IMR-90 (cell line): ENCODE measurements at regions not wholly inside any gene's neighbourhood (a gene's known extent, or its start where the extent isn't known, plus 50 kb on each side); places are given as distances from the start of the nearest gene placed in this dataset.
"Not testable (repeated sequence)": the region's sequence is repeated elsewhere in the genome, so short reads cannot be mapped to it uniquely, and the experiment has no call there.

Experiments used
- ATAC-seq: fragments of 200-7000 bp; cut with Tn5 transposase; 2 replicates; pipeline ENCODE4 v1.9.1; 2020; ENCODE audit warnings: low read depth, mild to moderate bottlenecking, moderate library complexity
- BruUV-seq: library from RNA; stranded (reverse); fragments of 400-500 nt; replicated peaks from 2 replicates; lab custom pipeline; 2021; lab: Mats Ljungman, UMichigan
- CTCF ChIA-PET: fragments of 300-600 bp; formaldehyde crosslinking; extraction: SDS; loops from one replicate; lab custom pipeline; 2021; ENCODE audit warnings: antibody characterized with exemption; lab: Yijun Ruan, JAX
- POLR2A ChIA-PET: fragments of 300-600 bp; sonication (Branson Sonifier 250); formaldehyde crosslinking; loops from one replicate; lab custom pipeline; 2022; ENCODE audit warnings: antibody characterized with exemption; ENCODE audit not compliant: unreplicated experiment; lab: Charles Lee
- DNase-seq: peaks from one replicate; pipeline ENCODE4 v3.0.0; 2013
- H2AFZ ChIP-seq: replicated peaks from 2 replicates; pipeline ENCODE3; 2013; ENCODE audit warnings: low read length, mild to moderate bottlenecking; ENCODE audit not compliant: poor library complexity
- H2AK5ac ChIP-seq: 2 replicates; pipeline ENCODE4 v1.6.1; 2013; ENCODE audit warnings: low read depth, low read length, inconsistent platforms
- H2AK9ac ChIP-seq: replicated peaks from 2 replicates; pipeline ENCODE3; 2013; ENCODE audit warnings: mild to moderate bottlenecking, low read depth, low read length, moderate library complexity; ENCODE audit not compliant: poor library complexity
- H2BK120ac ChIP-seq: 2 replicates; pipeline ENCODE4 v1.6.1; 2013; ENCODE audit warnings: low read depth, low read length, inconsistent platforms
- H2BK15ac ChIP-seq: 3 replicates; pipeline ENCODE4 v1.6.1; 2013; ENCODE audit warnings: low read depth, low read length, inconsistent platforms
- H2BK20ac ChIP-seq: 2 replicates; pipeline ENCODE4 v1.6.1; 2013; ENCODE audit warnings: low read depth, mild to moderate bottlenecking, inconsistent platforms, low read length, moderate library complexity
- H2BK5ac ChIP-seq: 2 replicates; pipeline ENCODE4 v1.6.1; 2013; ENCODE audit warnings: mild to moderate bottlenecking, low read depth, low read length, inconsistent platforms; ENCODE audit not compliant: poor library complexity, severe bottlenecking
- H3K14ac ChIP-seq: replicated peaks from 2 replicates; pipeline ENCODE4 v1.6.1; 2013; ENCODE audit warnings: low read depth, low read length, inconsistent platforms
- H3K18ac ChIP-seq: 2 replicates; pipeline ENCODE4 v1.6.1; 2013; ENCODE audit warnings: low read depth, low read length, control low read depth
- H3K23ac ChIP-seq: 2 replicates; pipeline ENCODE4 v1.6.1; 2013; ENCODE audit warnings: low read depth, low read length, inconsistent platforms
- H3K27ac ChIP-seq: 2 replicates; pipeline ENCODE4 v1.5.1; 2013; ENCODE audit warnings: mild to moderate bottlenecking, control low read depth, low read length; ENCODE audit not compliant: insufficient read depth
- H3K27me3 ChIP-seq: 2 replicates; pipeline ENCODE4 v1.6.1; 2013; ENCODE audit warnings: low read length; ENCODE audit not compliant: control insufficient read depth, insufficient read depth
- H3K36me3 ChIP-seq: 2 replicates; pipeline ENCODE4 v1.6.1; 2013; ENCODE audit warnings: low read length, mixed read lengths; ENCODE audit not compliant: control insufficient read depth, insufficient read depth
- H3K4ac ChIP-seq: 2 replicates; pipeline ENCODE4 v1.6.1; 2013; ENCODE audit warnings: low read depth, low read length, inconsistent platforms
- H3K4me1 ChIP-seq: 2 replicates; pipeline ENCODE4 v1.6.1; 2013; ENCODE audit warnings: low read length, mixed read lengths; ENCODE audit not compliant: control insufficient read depth, insufficient read depth
- H3K4me2 ChIP-seq: 2 replicates; pipeline ENCODE4 v1.6.1; 2013; ENCODE audit warnings: low read depth, mild to moderate bottlenecking, control low read depth, low read length, moderate library complexity
- H3K4me3 ChIP-seq: 2 replicates; pipeline ENCODE4 v1.5.1; 2013; ENCODE audit warnings: low read depth, mild to moderate bottlenecking, control low read depth, low read length, moderate library complexity; ENCODE audit not compliant: insufficient read depth
- H3K56ac ChIP-seq: 2 replicates; pipeline ENCODE4 v1.6.1; 2013; ENCODE audit warnings: low read length, inconsistent platforms; ENCODE audit not compliant: insufficient read depth; ENCODE audit errors: extremely low read depth
- H3K79me1 ChIP-seq, 2 experiments: 2 replicates each; pipeline ENCODE4 v1.6.1; 2013; ENCODE audit warnings: low read length in 2 of 2, inconsistent platforms in 1 of 2, low read depth in 1 of 2
- H3K9ac ChIP-seq: 2 replicates; pipeline ENCODE4 v1.6.1; 2013; ENCODE audit warnings: low read depth, low read length, control low read depth
- H3K9me1 ChIP-seq: 2 replicates; pipeline ENCODE4 v1.6.1; 2013; ENCODE audit warnings: low read length, inconsistent platforms; ENCODE audit not compliant: insufficient read depth
- H3K9me3 ChIP-seq: 2 replicates; pipeline ENCODE4 v1.6.1; 2013; ENCODE audit warnings: low read length; ENCODE audit not compliant: control insufficient read depth, insufficient read depth
- H4K20me1 ChIP-seq: 2 replicates; pipeline ENCODE4 v1.6.1; 2013; ENCODE audit warnings: low read length, inconsistent platforms; ENCODE audit not compliant: insufficient read depth
- H4K5ac ChIP-seq: 2 replicates; pipeline ENCODE4 v1.6.1; 2013; ENCODE audit warnings: mild to moderate bottlenecking, low read depth, low read length, control low read depth
- H4K8ac ChIP-seq, 2 experiments: 2 replicates each; pipeline ENCODE4 v1.6.1; 2013; ENCODE audit warnings: low read depth in 2 of 2, low read length in 2 of 2, control low read depth in 1 of 2, inconsistent platforms in 1 of 2
- H4K91ac ChIP-seq: 2 replicates; pipeline ENCODE4 v1.6.1; 2013; ENCODE audit warnings: low read depth, low read length, inconsistent platforms; ENCODE audit not compliant: insufficient read depth
- POLR2A ChIP-seq: IDR thresholded peaks from 2 replicates; pipeline ENCODE4 v1.6.1; 2012; ENCODE audit warnings: mild to moderate bottlenecking, low read depth, low read length
- RFX5 ChIP-seq: IDR thresholded peaks from 2 replicates; pipeline ENCODE4 v1.8.0; 2012; ENCODE audit warnings: low read depth, mild to moderate bottlenecking, low read length, moderate library complexity
- WGBS, 2 experiments: methylation state at CpG; one replicate each; pipeline versions ENCODE4 v1.1.5 to v1.1.7; 2013; ENCODE audit warnings: missing lambda C conversion rate in 2 of 2; ENCODE audit not compliant: insufficient read length in 1 of 2; ENCODE audit errors: extremely low coverage in 2 of 2; 5-methylcytosine and 5-hydroxymethylcytosine counted together
- dilution Hi-C: fragments of 300-500 bp; cut with HindIII; formaldehyde crosslinking; loops from one replicate; pipeline ENCODE4 v1.14.3; 2018; ENCODE audit warnings: low sequenced_read_pairs; ENCODE audit not compliant: unreplicated experiment
- in situ Hi-C: fragments of 300-500 bp; cut with MboI; formaldehyde crosslinking; loops from 3 replicates; pipeline ENCODE4 v1.14.3; 2019; ENCODE audit warnings: low sequenced_read_pairs, inconsistent platforms, mixed read lengths
- intact Hi-C: fragments of 100-400 bp; cut with micrococcal nuclease; formaldehyde crosslinking; loops from 2 replicates; pipeline ENCODE4 v1.10.0; 2022

DNA sequence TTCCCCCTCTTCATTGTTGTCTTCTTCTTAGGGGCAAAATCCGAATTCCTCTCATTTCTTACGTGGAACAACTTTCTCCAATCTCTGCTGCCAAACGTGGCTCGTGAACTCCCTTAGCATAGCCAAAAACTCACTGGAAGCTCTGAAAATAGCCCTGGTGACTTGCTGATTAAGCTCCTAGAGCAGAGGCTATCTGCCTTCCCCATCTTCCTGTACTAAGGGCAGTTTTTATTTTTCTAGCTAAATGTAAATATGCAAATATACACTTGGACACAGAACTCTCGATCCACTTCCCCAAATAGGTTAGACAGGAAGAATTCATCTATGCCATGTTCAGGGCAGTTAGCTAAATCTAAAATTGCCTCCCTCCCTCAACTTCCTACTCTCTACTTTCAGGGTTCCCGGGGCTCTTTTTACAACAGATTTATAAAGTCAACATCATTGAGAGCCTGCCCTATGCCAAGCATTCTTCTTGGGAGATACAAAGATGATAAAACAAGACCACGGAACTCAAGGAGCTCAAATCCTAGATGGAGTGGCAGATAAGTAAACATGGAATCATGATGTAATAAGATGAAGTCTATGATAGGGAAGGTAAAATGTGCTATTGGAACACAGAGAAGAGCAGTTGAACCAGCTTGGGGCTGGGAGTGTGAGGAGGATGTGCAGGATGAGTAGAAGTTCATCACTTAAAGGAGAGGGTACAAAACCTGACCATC, 59.4 kb upstream of the FMOD start:
- H2AK9ac ChIP-seq: no peak overlapping the region
- CTCF ChIA-PET: no interaction called here
- H3K4ac ChIP-seq: no peak overlapping the region
- BruUV-seq: no TSS peak
- H3K56ac ChIP-seq: no peak overlapping the region
- H4K8ac ChIP-seq: no peak overlapping the region
- WGBS, 2 experiments: 65% methylated on average over 2 of the region's 7 CpGs; no CpG with 5 or more reads in 1 of the 2 experiments
- H3K9ac ChIP-seq: no peak overlapping the region
- no peak overlapping the region for H4K91ac ChIP-seq
- H2BK15ac ChIP-seq: no peak overlapping the region; the same call in 2 of the 3 replicates
- no peak overlapping the region for H3K4me2 ChIP-seq
- in situ Hi-C loops: no loop called here
- no peak overlapping the region for H4K5ac ChIP-seq
- no peak overlapping the region for H3K27ac ChIP-seq
- dilution Hi-C loops: no loop called here
- H2BK20ac ChIP-seq: no peak overlapping the region; the same call in 1 of the 2 replicates
- no peak overlapping the region for H2AK5ac ChIP-seq
- no peaks in the 10 kb centered on the region for H4K20me1 ChIP-seq
- H3K9me1 ChIP-seq: peaks cover 9% of the 10 kb centered on the region
- H3K23ac ChIP-seq: no peak overlapping the region
- H2BK120ac ChIP-seq: no peak overlapping the region
- no peak overlapping the region for H3K18ac ChIP-seq
- peaks cover 4% of the 10 kb centered on the region; the same call in 1 of the 2 replicates for H3K9me3 ChIP-seq
- no peaks in the 10 kb centered on the region for H3K36me3 ChIP-seq
- DNase-seq (no peak), ATAC-seq (no peak)
- H3K4me3 ChIP-seq: no peak overlapping the region
- TF ChIP-seq RFX5 (no peak), POLR2A (no peak)
- no peak overlapping the region for H2BK5ac ChIP-seq
- no peak overlapping the region; the same call in 1 of the 2 replicates for H3K14ac ChIP-seq
- no peak overlapping the region for H2AFZ ChIP-seq
- H3K27me3 ChIP-seq: peaks cover 2% of the 10 kb centered on the region
- POLR2A ChIA-PET: no interaction called here
- intact Hi-C loops: no loop called here
- H3K79me1 ChIP-seq: no peaks in the 10 kb centered on the region
- peaks cover 16% of the 10 kb centered on the region for H3K4me1 ChIP-seq

DNA sequence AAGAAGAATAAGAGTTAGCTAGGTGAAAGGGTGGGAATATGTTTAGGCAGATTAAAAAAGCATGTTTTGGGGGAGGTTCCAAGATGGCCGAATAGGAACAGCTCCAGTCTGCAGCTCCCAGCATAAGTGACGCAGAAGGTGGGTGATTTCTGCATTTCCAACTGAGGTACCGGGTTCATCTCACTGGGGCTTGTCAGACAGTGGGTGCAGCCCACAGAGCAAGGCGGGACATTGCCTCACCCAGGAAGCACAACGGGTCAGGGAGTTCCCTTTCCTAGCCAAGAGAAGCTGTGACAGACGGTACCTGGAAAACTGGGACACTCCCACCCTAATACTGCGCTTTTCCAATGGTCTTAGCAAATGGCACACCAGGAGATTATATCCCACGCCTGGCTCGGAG, 60.5 kb upstream of the FMOD start:
- H3K27ac ChIP-seq, H3K56ac ChIP-seq, H2AK9ac ChIP-seq, H3K4ac ChIP-seq, POLR2A ChIA-PET, ATAC-seq, H2AK5ac ChIP-seq, H3K79me1 ChIP-seq, H3K18ac ChIP-seq, DNase-seq, H2AFZ ChIP-seq, H3K4me2 ChIP-seq, H2BK120ac ChIP-seq, H3K9me1 ChIP-seq, H4K8ac ChIP-seq, H2BK15ac ChIP-seq, H2BK20ac ChIP-seq, intact Hi-C loops, CTCF ChIA-PET, H4K20me1 ChIP-seq, H3K36me3 ChIP-seq, H3K23ac ChIP-seq, H3K27me3 ChIP-seq, H4K5ac ChIP-seq, H4K91ac ChIP-seq, H3K9me3 ChIP-seq, in situ Hi-C loops, dilution Hi-C loops, BruUV-seq, H2BK5ac ChIP-seq, H3K14ac ChIP-seq, H3K9ac ChIP-seq, H3K4me3 ChIP-seq: not testable (repeated sequence)
- WGBS, 2 experiments: 100% methylated on average over 1 of the region's 9 CpGs; no CpG with 5 or more reads in 1 of the 2 experiments
- H3K4me1 ChIP-seq: peaks cover 12% of the 10 kb centered on the region
